ENCODE measurements at regions not wholly inside any gene's neighbourhood (a gene's known extent, or its start where the extent isn't known, plus 50 kb on each side); places are given as distances from the start of the nearest gene placed in this dataset.

GRCh38 chr9:11141357-11141756, 528.6 kb upstream of the PTPRD start:
- Histone ChIP-seq H3K36me3 (ENCODE audit: low read depth) (no peaks in the 10 kb centered on the region), H3K4me1 (ENCODE audit: insufficient read depth, poor library complexity, severe bottlenecking) (no peaks in the 10 kb centered on the region), H3K27me3 (ENCODE audit: insufficient read depth, poor library complexity, severe bottlenecking) (peaks cover 12% of the 10 kb centered on the region), H3K9me3 (ENCODE audit: severe bottlenecking) (no peaks in the 10 kb centered on the region), H3K27ac (ENCODE audit: poor library complexity, severe bottlenecking) (no peak overlapping the region), H3K4me3 (ENCODE audit: severe bottlenecking) (no peak overlapping the region)
- TF ChIP-seq CTCF (IDR thresholded peaks at IDR 0.05; ENCODE audit: poor library complexity, severe bottlenecking), result no peak
- ATAC-seq (ENCODE audit: low read depth) (no peak), DNase-seq (ENCODE audit: low spot score) (no peak)

GRCh38 chr9:11142965-11143738, 530.4 kb upstream of the PTPRD start:
- Histone ChIP-seq H3K9me3 (ENCODE audit: severe bottlenecking) (no peaks in the 10 kb centered on the region), H3K4me1 (ENCODE audit: insufficient read depth, poor library complexity, severe bottlenecking) (no peaks in the 10 kb centered on the region), H3K4me3 (ENCODE audit: severe bottlenecking) (no peak overlapping the region), H3K27ac (ENCODE audit: poor library complexity, severe bottlenecking) (no peak overlapping the region), H3K36me3 (ENCODE audit: low read depth) (no peaks in the 10 kb centered on the region), H3K27me3 (ENCODE audit: insufficient read depth, poor library complexity, severe bottlenecking) (peaks cover 12% of the 10 kb centered on the region)
- no peak for TF ChIP-seq CTCF (IDR thresholded peaks at IDR 0.05; ENCODE audit: poor library complexity, severe bottlenecking)
- no peak for ATAC-seq (ENCODE audit: low read depth)
- no peak for DNase-seq (ENCODE audit: low spot score)

- Histone ChIP-seq H3K4me3 (ENCODE audit: severe bottlenecking) (no peak overlapping the region), H3K27me3 (ENCODE audit: insufficient read depth, poor library complexity, severe bottlenecking) (peaks cover 12% of the 10 kb centered on the region), H3K36me3 (ENCODE audit: low read depth) (no peaks in the 10 kb centered on the region), H3K27ac (ENCODE audit: poor library complexity, severe bottlenecking) (no peak overlapping the region), H3K4me1 (ENCODE audit: insufficient read depth, poor library complexity, severe bottlenecking) (no peaks in the 10 kb centered on the region), H3K9me3 (ENCODE audit: severe bottlenecking) (no peaks in the 10 kb centered on the region)
- TF ChIP-seq CTCF (IDR thresholded peaks at IDR 0.05; ENCODE audit: poor library complexity, severe bottlenecking), result no peak
- DNase-seq (ENCODE audit: low spot score), result no peak
- no peak for ATAC-seq (ENCODE audit: low read depth)
These were observed 531.9 kb upstream of the PTPRD start for GRCh38 chr9:11144746-11145145.

GRCh38 chr9:11148189-11148588, 535.4 kb upstream of the PTPRD start:
- no peak for ATAC-seq (ENCODE audit: low read depth)
- peaks cover 11% of the 10 kb centered on the region for H3K27me3 ChIP-seq (ENCODE audit: insufficient read depth, poor library complexity, severe bottlenecking)

More at GRCh38 chr9:11148189-11148588, 535.4 kb upstream of the PTPRD start:
- Histone ChIP-seq H3K9me3 (ENCODE audit: severe bottlenecking) (no peaks in the 10 kb centered on the region), H3K4me3 (ENCODE audit: severe bottlenecking) (no peak overlapping the region), H3K4me1 (ENCODE audit: insufficient read depth, poor library complexity, severe bottlenecking) (no peaks in the 10 kb centered on the region), H3K36me3 (ENCODE audit: low read depth) (no peaks in the 10 kb centered on the region), H3K27ac (ENCODE audit: poor library complexity, severe bottlenecking) (no peak overlapping the region)
- DNase-seq (ENCODE audit: low spot score), result no peak
- TF ChIP-seq CTCF (IDR thresholded peaks at IDR 0.05; ENCODE audit: poor library complexity, severe bottlenecking), result no peak

Measured in RWPE2 (cell line).